Erythroblast (primary cell): ENCODE measurements at regions not wholly inside any gene's neighbourhood (a gene's known extent, or its start where the extent isn't known, plus 50 kb on each side); places are given as distances from the start of the nearest gene placed in this dataset.

ENCODE experiments used
- GATA1 ChIP-seq: IDR thresholded peaks from 2 replicates; pipeline ENCODE4 v1.6.1; 2011; ENCODE audit warnings: low read depth, mild to moderate bottlenecking, control low read depth, low read length, moderate library complexity
- POLR2A ChIP-seq: IDR thresholded peaks from 2 replicates; pipeline ENCODE4 v1.6.1; 2011; ENCODE audit warnings: mild to moderate bottlenecking, low read length

GRCh38 chr2:155980941-155981560 is 351.5 kb downstream of the NR4A2 start:
- TF ChIP-seq POLR2A (no peak), GATA1 (no peak)
